Loucy (cell line): ENCODE measurements at regions not wholly inside any gene's neighbourhood (a gene's known extent, or its start where the extent isn't known, plus 50 kb on each side); places are given as distances from the start of the nearest gene placed in this dataset.

Experiments
- CTCF ChIP-seq: fragments of 200-600 bp; sonication (generic); conservative IDR thresholded peaks from 2 replicates; pipeline ENCODE4 v1.5.1; 2014; ENCODE audit warnings: mild to moderate bottlenecking, antibody characterized with exemption, low read length
- EZH2phosphoT487 ChIP-seq: fragments of 200-600 bp; IDR thresholded peaks from 2 replicates; pipeline ENCODE4 v1.6.1; 2018; ENCODE audit warnings: antibody characterized with exemption, mild to moderate bottlenecking, moderate library complexity, borderline replicate concordance

- no peak for TF ChIP-seq CTCF
- no peak for TF ChIP-seq EZH2phosphoT487
Observed at GRCh38 chr3:109387621-109388020, 50.3 kb upstream of the DPPA4 start.
